K562 (cell line): ENCODE measurements at regions not wholly inside any gene's neighbourhood (a gene's known extent, or its start where the extent isn't known, plus 50 kb on each side); places are given as distances from the start of the nearest gene placed in this dataset.

Experiments
- ATAC-seq: fragments of 200-7000 bp; cut with Tn5 transposase; 3 replicates; pipeline ENCODE4 v1.9.1; 2020; ENCODE audit warnings: moderate library complexity
- BruUV-seq: library from RNA; stranded (reverse); fragments of 400-500 nt; replicated peaks from 2 replicates; lab custom pipeline; 2021; lab: Mats Ljungman, UMichigan
- CTCF ChIA-PET: fragments of 300-600 bp; formaldehyde crosslinking; extraction: SDS; loops from one replicate; lab custom pipeline; 2021; ENCODE audit warnings: low intra/inter-chr PET ratio; lab: Yijun Ruan, JAX
- POLR2A ChIA-PET: fragments of 300-600, 350-650 bp; sonication (Branson Sonifier 250); formaldehyde crosslinking; extraction: SDS; loops from one replicate; lab custom pipeline; 2021; ENCODE audit warnings: antibody characterized with exemption, inconsistent platforms; lab: Yijun Ruan, JAX
- DNase-seq, 4 experiments: peaks; one replicate each; pipeline versions ENCODE4 v3.0.0 to v3.0.0-alpha.2; 2011 to 2018; ENCODE audit warnings: low spot score in 3 of 4, mixed read lengths in 3 of 4; ENCODE audit errors: extremely low read depth in 1 of 4
- FAIRE-seq: peaks from 2 replicates; lab custom pipeline; 2011; peaks lifted over from hg19 to GRCh38; lab: Jason Lieb, UNC
- H2AFZ ChIP-seq: 2 replicates; pipeline ENCODE4 v1.6.0; 2011; ENCODE audit warnings: low read depth, low read length, control low read depth, inconsistent platforms
- H3K27ac ChIP-seq: fragments of 200-600 bp; 3 replicates; pipeline ENCODE4 v1.8.0; 2011; ENCODE audit warnings: low read depth, mild to moderate bottlenecking, control low read depth, inconsistent platforms, low read length, moderate library complexity, mixed read lengths; ENCODE audit errors: extremely low read depth
- H3K27me3 ChIP-seq, 2 experiments: fragments of 300-600 bp in 1 of 2; 2 replicates in 1 of 2; 3 replicates in 1 of 2; pipeline versions ENCODE4 v1.6.0 to v1.8.0; 2011; ENCODE audit warnings: inconsistent platforms in 2 of 2, low read length in 2 of 2, mild to moderate bottlenecking in 1 of 2, mixed read lengths in 1 of 2, moderate library complexity in 1 of 2; ENCODE audit not compliant: control insufficient read depth in 2 of 2, insufficient read depth in 2 of 2
- H3K36me3 ChIP-seq: fragments of 300-600 bp; 3 replicates; pipeline ENCODE4 v1.8.0; 2011; ENCODE audit warnings: mild to moderate bottlenecking, low read length, inconsistent platforms; ENCODE audit not compliant: control insufficient read depth, insufficient read depth
- H3K4me1 ChIP-seq, 2 experiments: fragments of 200-600 bp in 1 of 2; replicated peaks in 1 of 2; 2 replicates in 1 of 2; 3 replicates in 1 of 2; pipeline versions ENCODE4 v1.5.1 to v1.8.0; 2011; ENCODE audit warnings: inconsistent platforms in 2 of 2, low read length in 2 of 2, mild to moderate bottlenecking in 1 of 2, mixed read lengths in 1 of 2, moderate library complexity in 1 of 2; ENCODE audit not compliant: control insufficient read depth in 2 of 2, insufficient read depth in 2 of 2
- H3K4me2 ChIP-seq: 2 replicates; pipeline ENCODE4 v1.6.1; 2011; ENCODE audit warnings: low read length, control low read depth, inconsistent platforms, mixed read lengths; ENCODE audit not compliant: insufficient read depth
- H3K4me3 ChIP-seq: fragments of 200-600 bp; sonication (generic), shearing (Covaris generic); 2 replicates; pipeline ENCODE4 v1.5.1; 2016; ENCODE audit warnings: control low read depth, inconsistent platforms
- H3K79me2 ChIP-seq: fragments of 200-600 bp; 3 replicates; pipeline ENCODE4 v1.8.0; 2011; ENCODE audit warnings: low read length, inconsistent platforms; ENCODE audit not compliant: control insufficient read depth, insufficient read depth
- H3K9ac ChIP-seq, 2 experiments: 2 replicates each; pipeline versions ENCODE4 v1.6.0 to v1.6.1; 2011; ENCODE audit warnings: low read depth in 2 of 2, low read length in 2 of 2, control low read depth in 1 of 2, inconsistent platforms in 1 of 2, mild to moderate bottlenecking in 1 of 2, mixed read lengths in 1 of 2; ENCODE audit not compliant: insufficient read depth in 1 of 2
- H3K9me1 ChIP-seq: one replicate; pipeline ENCODE4 v1.6.0; 2011; ENCODE audit warnings: inconsistent platforms, mild to moderate bottlenecking, low read length, moderate library complexity; ENCODE audit not compliant: control insufficient read depth, insufficient read depth
- H3K9me3 ChIP-seq: replicated peaks from 2 replicates; pipeline ENCODE4 v1.5.1; 2011; ENCODE audit warnings: low read depth, low read length, inconsistent platforms; ENCODE audit not compliant: control insufficient read depth, insufficient read depth
- H4K20me1 ChIP-seq: replicated peaks from 2 replicates; pipeline ENCODE4 v1.6.1; 2011; ENCODE audit warnings: low read length, inconsistent platforms, mixed read lengths; ENCODE audit not compliant: control insufficient read depth, insufficient read depth
- C11orf30 ChIP-seq: fragments of 450-650 bp; IDR thresholded peaks from 2 replicates; pipeline ENCODE4 v1.6.1; 2016; ENCODE audit warnings: low read depth, mild to moderate bottlenecking
- FOSL1 ChIP-seq: fragments of 200-800 bp; sonication (Bioruptor generic); conservative IDR thresholded peaks from 2 replicates; pipeline ENCODE4 v1.6.1; 2016; ENCODE audit warnings: missing genetic modification characterization, missing compliant biosample characterization
- FOXM1 ChIP-seq, 2 experiments: fragments of 450-650 bp in 1 of 2; sonication (generic) in 1 of 2; formaldehyde crosslinking in 1 of 2; IDR thresholded peaks; 2 replicates each; pipeline versions ENCODE4 v1.6.1 to v1.9.0; 2017 to 2022; ENCODE audit warnings: low read depth in 2 of 2, mild to moderate bottlenecking in 2 of 2, missing genetic modification reagents in 1 of 2, moderate library complexity in 1 of 2
- JUND ChIP-seq, 2 experiments: IDR thresholded peaks; 2 replicates in 1 of 2; 3 replicates in 1 of 2; pipeline ENCODE4 v1.6.1; 2011; ENCODE audit warnings: borderline replicate concordance in 2 of 2, low read depth in 2 of 2, low read length in 2 of 2, improper control_type of control experiment in 1 of 2, missing biosample characterization in 1 of 2, missing genetic modification characterization in 1 of 2, missing genetic modification reagents in 1 of 2
- POLR3A ChIP-seq: IDR thresholded peaks from 2 replicates; pipeline ENCODE4 v1.6.1; 2011; ENCODE audit warnings: borderline replicate concordance, mild to moderate bottlenecking, moderate library complexity; ENCODE audit not compliant: insufficient read length, insufficient read depth; ENCODE audit errors: extremely low read depth
- TAL1 ChIP-seq: fragments of 450-650 bp; IDR thresholded peaks from 2 replicates; pipeline ENCODE4 v1.6.1; 2016; ENCODE audit warnings: mild to moderate bottlenecking
- TCF7 ChIP-seq: sonication (generic); IDR thresholded peaks from 2 replicates; pipeline ENCODE4 v1.6.1; 2016; ENCODE audit warnings: antibody characterized with exemption, borderline replicate concordance
- ZNF384 ChIP-seq: IDR thresholded peaks from 2 replicates; pipeline ENCODE4 v1.6.1; 2012; ENCODE audit warnings: low read depth, low read length, improper control_type of control experiment
- WGBS: fragments of 100-300 bp; shearing (Covaris generic); methylation state at CpG from one replicate; pipeline ENCODE4 v1.1.6; 2016; ENCODE audit warnings: low coverage, mixed read lengths; ENCODE audit not compliant: insufficient coverage; ENCODE audit errors: missing lambda C conversion rate; 5-methylcytosine and 5-hydroxymethylcytosine counted together
- in situ Hi-C: fragments of 300-500 bp; cut with MboI; formaldehyde crosslinking; loops from 4 replicates; pipeline ENCODE4 v1.15.0; 2018; ENCODE audit warnings: inconsistent platforms, mixed read lengths
- intact Hi-C: fragments of 100-400 bp; cut with micrococcal nuclease; formaldehyde crosslinking; loops from 2 replicates; pipeline ENCODE4 v1.14.2; 2022
- TF ChIP-seq, protein P1 (sequence below): sonication (generic); formaldehyde crosslinking; IDR thresholded peaks from 2 replicates; pipeline ENCODE4 v1.9.0; 2022; ENCODE audit warnings: mild to moderate bottlenecking, missing genetic modification reagents

DNA sequence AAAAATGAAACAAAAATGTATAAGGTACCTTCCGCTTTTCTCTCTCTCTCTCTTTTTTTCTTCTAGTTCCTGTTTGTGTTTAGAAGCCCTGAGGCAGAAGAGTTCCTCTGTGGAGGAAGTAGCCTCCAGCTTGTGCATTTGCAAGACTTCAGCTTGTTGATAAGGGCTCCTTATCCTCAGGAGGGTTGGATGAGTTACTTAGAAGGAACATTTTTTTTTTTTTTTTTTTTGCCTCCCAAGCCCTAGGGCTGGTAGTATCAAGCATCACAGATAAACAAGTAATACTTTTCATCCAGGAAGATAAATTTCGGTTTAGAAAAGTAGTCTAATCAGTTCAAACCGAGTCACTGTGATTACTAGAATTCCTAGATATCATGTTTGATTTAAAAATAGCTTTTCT, 91.0 kb upstream of the CBLB start:
- ATAC-seq (peak; percentile 45; the same call in 2 of the 3 replicates), FAIRE-seq (no peak), DNase-seq (peak in 2 of 4 experiments; percentile 6 to 33)
- TF ChIP-seq POLR3A = no peak
- TF ChIP-seq TCF7 = no peak
- no peak for TF ChIP-seq JUND (IDR thresholded peaks at IDR 0.05; ENCODE audit: borderline replicate concordance, low read depth, low read length)
- 0 out of 3 replicates have a peak, but pooled peaks have one; percentile 2 for TF ChIP-seq JUND (tag; IDR thresholded peaks at IDR 0.05; ENCODE audit: borderline replicate concordance, low read depth, low read length)
- TF ChIP-seq FOXM1 (IDR thresholded peaks at IDR 0.05; ENCODE audit: low read depth) = no peak
- no peak for TF ChIP-seq FOXM1 (CRISPR knock-in tag; IDR thresholded peaks at IDR 0.05; ENCODE audit: low read depth)
- no peak for TF ChIP-seq C11orf30
- TF ChIP-seq ZNF384 = peak; percentile 42
- TF ChIP-seq FOSL1 (tag) = 0 out of 2 replicates have a peak, but pooled peaks have one; percentile 1
- TF ChIP-seq, protein P1, sequence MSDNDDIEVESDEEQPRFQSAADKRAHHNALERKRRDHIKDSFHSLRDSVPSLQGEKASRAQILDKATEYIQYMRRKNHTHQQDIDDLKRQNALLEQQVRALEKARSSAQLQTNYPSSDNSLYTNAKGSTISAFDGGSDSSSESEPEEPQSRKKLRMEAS (CRISPR knock-in tag) = no peak
- TF ChIP-seq TAL1 = no peak
- H3K27me3 ChIP-seq = no peaks in the 10 kb centered on the region
- H3K27ac ChIP-seq = 0 out of 3 replicates have a peak overlapping the region, but pooled peaks have one; percentile 13
- no peaks in the 10 kb centered on the region; a peak in 2 of 5 replicates for H3K4me1 ChIP-seq
- ChIA-PET POLR2A (interaction anchor here (0.6 kb wide), 1 partner anchor 54 kb away, joined by 3 read pairs; no protein-coding TSS in a partner anchor), CTCF (no interaction called here)
- H3K36me3 ChIP-seq = no peaks in the 10 kb centered on the region
- no peak overlapping the region for H3K4me3 ChIP-seq
- no peaks in the 10 kb centered on the region for H3K9me1 ChIP-seq
- WGBS = 3% methylated on average over 2 of the region's 3 CpGs
- no TSS peak for BruUV-seq
- intact Hi-C loops = no loop called here
- no peak overlapping the region for H3K4me2 ChIP-seq
- in situ Hi-C loops = no loop called here
- H3K9me3 ChIP-seq = 0 out of 2 replicates have a peak, but pooled peaks cover 1% of the 10 kb centered on the region
- no peak overlapping the region for H3K9ac ChIP-seq
- no peaks in the 10 kb centered on the region for H3K79me2 ChIP-seq
- no peak overlapping the region for H2AFZ ChIP-seq
- no peaks in the 10 kb centered on the region for H4K20me1 ChIP-seq
